Endothelial cell of umbilical vein (primary cell): ENCODE measurements at regions not wholly inside any gene's neighbourhood (a gene's known extent, or its start where the extent isn't known, plus 50 kb on each side); places are given as distances from the start of the nearest gene placed in this dataset.

ENCODE experiments used
- BruUV-seq: library from RNA; stranded (reverse); fragments of 400-500 nt; replicated peaks from 2 replicates; lab custom pipeline; 2021; lab: Mats Ljungman, UMichigan
- CTCF ChIA-PET: fragments of 300-600, 350-600 bp; sonication (Branson Sonifier 250); formaldehyde crosslinking; loops from one replicate; lab custom pipeline; 2021; ENCODE audit warnings: antibody characterized with exemption, inconsistent platforms; lab: Charles Lee
- POLR2A ChIA-PET: fragments of 300-600, 350-600 bp; sonication (Branson Sonifier 250); formaldehyde crosslinking; loops from one replicate; lab custom pipeline; 2021; ENCODE audit warnings: antibody characterized with exemption, inconsistent platforms; lab: Charles Lee
- DNase-seq: peaks from one replicate; pipeline ENCODE4 v3.0.0-alpha.2; 2011; ENCODE audit warnings: low read depth, low spot score
- FAIRE-seq: peaks from 2 replicates; lab custom pipeline; 2011; peaks lifted over from hg19 to GRCh38; lab: Jason Lieb, UNC
- H2AFZ ChIP-seq: 2 replicates; pipeline ENCODE4 v1.6.0; 2012; ENCODE audit warnings: low read depth, low read length, control low read depth, inconsistent platforms
- H3K27ac ChIP-seq: 2 replicates; pipeline ENCODE4 v1.5.1; 2011; ENCODE audit warnings: low read depth, mild to moderate bottlenecking, control low read depth, low read length, moderate library complexity; ENCODE audit not compliant: insufficient read depth
- H3K27me3 ChIP-seq, 2 experiments: 2 replicates each; pipeline versions ENCODE4 v1.6.0 to v1.6.1; 2011; ENCODE audit warnings: low read length in 2 of 2, mixed read lengths in 1 of 2; ENCODE audit not compliant: control insufficient read depth in 2 of 2, insufficient read depth in 2 of 2
- H3K36me3 ChIP-seq, 2 experiments: 2 replicates in 1 of 2; 3 replicates in 1 of 2; pipeline ENCODE4 v1.5.1; 2011; ENCODE audit warnings: low read length in 2 of 2, mild to moderate bottlenecking in 1 of 2, moderate library complexity in 1 of 2; ENCODE audit not compliant: control insufficient read depth in 2 of 2, insufficient read depth in 2 of 2; ENCODE audit errors: extremely low read depth in 1 of 2
- H3K4me1 ChIP-seq: 3 replicates; pipeline ENCODE4 v1.5.1; 2011; ENCODE audit warnings: mild to moderate bottlenecking, low read length; ENCODE audit not compliant: control insufficient read depth, insufficient read depth; ENCODE audit errors: extremely low read depth
- H3K4me2 ChIP-seq: 2 replicates; pipeline ENCODE4 v1.6.1; 2011; ENCODE audit warnings: low read length, control low read depth, mixed read lengths; ENCODE audit not compliant: insufficient read depth
- H3K4me3 ChIP-seq, 3 experiments: fragments of 200-600 bp in 1 of 3; sonication (generic), shearing (Covaris generic) in 1 of 3; replicated peaks in 1 of 3; 2 replicates each; pipeline ENCODE4 v1.5.1; 2011 to 2016; ENCODE audit warnings: control low read depth in 3 of 3, low read length in 3 of 3, mild to moderate bottlenecking in 2 of 3, inconsistent platforms in 1 of 3, low read depth in 1 of 3, moderate library complexity in 1 of 3; ENCODE audit not compliant: insufficient read depth in 1 of 3
- H3K79me2 ChIP-seq: 2 replicates; pipeline ENCODE4 v1.6.0; 2012; ENCODE audit warnings: low read length, inconsistent platforms; ENCODE audit not compliant: control insufficient read depth, insufficient read depth
- H3K9ac ChIP-seq: replicated peaks from 2 replicates; pipeline ENCODE3; 2011; ENCODE audit warnings: low read length, control low read depth; ENCODE audit not compliant: insufficient read depth; ENCODE audit errors: extremely low read depth
- H3K9me1 ChIP-seq: replicated peaks from 3 replicates; pipeline ENCODE4 v1.6.0; 2011; ENCODE audit warnings: mild to moderate bottlenecking, low read length; ENCODE audit not compliant: control insufficient read depth, insufficient read depth; ENCODE audit errors: extremely low read depth
- H3K9me3 ChIP-seq: replicated peaks from 2 replicates; pipeline ENCODE4 v1.5.1; 2012; ENCODE audit warnings: low read length, inconsistent platforms; ENCODE audit not compliant: control insufficient read depth, insufficient read depth
- H4K20me1 ChIP-seq: replicated peaks from 2 replicates; pipeline ENCODE3; 2011; ENCODE audit warnings: mild to moderate bottlenecking, low read length; ENCODE audit not compliant: control insufficient read depth, insufficient read depth; ENCODE audit errors: extremely low read depth
- EZH2 ChIP-seq: IDR thresholded peaks from 2 replicates; pipeline ENCODE4 v1.6.1; 2012; ENCODE audit warnings: borderline replicate concordance, low read depth, mild to moderate bottlenecking, moderate library complexity, low read length, inconsistent platforms; ENCODE audit not compliant: severe bottlenecking
- GATA2 ChIP-seq: IDR thresholded peaks from 2 replicates; pipeline ENCODE4 v1.7.0; 2011; ENCODE audit warnings: low read depth, mild to moderate bottlenecking, moderate library complexity, mixed read lengths, low read length; ENCODE audit not compliant: insufficient read length, insufficient read depth
- MYC ChIP-seq: IDR thresholded peaks from one replicate; pipeline ENCODE4 v1.6.1; 2011; ENCODE audit warnings: mild to moderate bottlenecking, low read depth, low read length
- POLR2A ChIP-seq: IDR thresholded peaks from 2 replicates; pipeline ENCODE4 v1.6.1; 2012; ENCODE audit warnings: low read depth, mild to moderate bottlenecking, control low read depth, low read length
- POLR2AphosphoS5 ChIP-seq: IDR thresholded peaks from 2 replicates; pipeline ENCODE4 v1.6.1; 2012; ENCODE audit warnings: low read depth, mild to moderate bottlenecking, control low read depth, low read length, moderate library complexity; ENCODE audit not compliant: insufficient read depth
- dilution Hi-C: fragments of 300-500 bp; cut with MboI; formaldehyde crosslinking; loops from one replicate; pipeline ENCODE4 v1.15.0; 2019; ENCODE audit warnings: low sequenced_read_pairs; ENCODE audit not compliant: extremely low pct_ligation_motif_present
- intact Hi-C: fragments of 100-400 bp; cut with micrococcal nuclease; formaldehyde crosslinking; loops from one replicate; pipeline ENCODE4 v1.10.0; 2022
- TF ChIP-seq, protein P1 (sequence below), 2 donors: IDR thresholded peaks; 1 replicate in 1 of 2; 2 replicates in 1 of 2; pipeline ENCODE4 v1.5.1; 2011; ENCODE audit warnings: low read length in 2 of 2, mild to moderate bottlenecking in 2 of 2, moderate library complexity in 2 of 2, control low read depth in 1 of 2, inconsistent platforms in 1 of 2, low read depth in 1 of 2; ENCODE audit not compliant: insufficient read depth in 1 of 2; ENCODE audit errors: extremely low read depth in 1 of 2

DNA sequence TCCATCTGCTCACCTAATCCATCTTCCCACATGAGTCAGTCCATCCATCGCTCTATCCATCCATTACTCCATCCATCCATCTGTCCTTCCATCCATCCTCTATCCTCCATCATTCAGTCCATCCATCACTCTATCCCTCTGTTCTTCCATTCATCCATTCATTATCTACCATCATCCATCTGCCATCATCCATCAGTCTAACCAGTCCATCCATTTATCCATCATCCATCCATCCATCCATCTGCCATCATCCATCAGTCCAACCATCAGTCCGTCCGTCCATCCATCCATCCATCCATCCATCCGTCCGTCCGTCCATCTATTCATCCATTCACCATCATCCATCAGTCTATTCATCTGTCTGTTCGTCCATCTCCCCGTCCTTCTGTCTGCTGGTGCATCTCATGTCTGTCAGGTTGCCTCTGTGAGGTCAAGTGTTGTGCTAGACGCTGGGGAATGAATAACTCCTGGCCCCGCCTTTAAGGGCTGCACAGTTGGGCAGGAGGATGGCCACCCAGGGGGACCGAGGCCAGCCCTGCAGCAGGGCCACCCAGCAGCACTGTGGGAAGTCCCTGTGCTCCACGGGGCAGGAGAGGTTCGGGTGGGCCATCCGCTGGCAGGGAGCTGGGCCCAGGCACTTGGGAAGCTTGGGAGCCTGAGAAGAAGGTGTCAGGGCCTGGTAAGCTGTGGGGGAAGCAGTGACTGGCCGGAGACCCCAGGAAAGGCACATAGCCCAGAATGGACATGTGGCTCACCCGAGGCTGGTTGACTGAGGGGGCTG lies 137.1 kb downstream of the CTTN start:
- Histone ChIP-seq H3K4me2 (no peak overlapping the region), H4K20me1 (no peaks in the 10 kb centered on the region), H3K9me3 (no peaks in the 10 kb centered on the region), H3K79me2 (no peaks in the 10 kb centered on the region), H3K9ac (no peak overlapping the region), H3K4me1 (no peaks in the 10 kb centered on the region), H3K4me3 (no peak overlapping the region), H3K27ac (no peak overlapping the region), H2AFZ (no peak overlapping the region), H3K36me3 (no peaks in the 10 kb centered on the region), H3K9me1 (no peaks in the 10 kb centered on the region), H3K27me3 (no peaks in the 10 kb centered on the region)
- no TSS peak for BruUV-seq
- FAIRE-seq, result no peak
- DNase-seq, result no peak
- POLR2A ChIA-PET, result no interaction called here
- TF ChIP-seq, protein P1, sequence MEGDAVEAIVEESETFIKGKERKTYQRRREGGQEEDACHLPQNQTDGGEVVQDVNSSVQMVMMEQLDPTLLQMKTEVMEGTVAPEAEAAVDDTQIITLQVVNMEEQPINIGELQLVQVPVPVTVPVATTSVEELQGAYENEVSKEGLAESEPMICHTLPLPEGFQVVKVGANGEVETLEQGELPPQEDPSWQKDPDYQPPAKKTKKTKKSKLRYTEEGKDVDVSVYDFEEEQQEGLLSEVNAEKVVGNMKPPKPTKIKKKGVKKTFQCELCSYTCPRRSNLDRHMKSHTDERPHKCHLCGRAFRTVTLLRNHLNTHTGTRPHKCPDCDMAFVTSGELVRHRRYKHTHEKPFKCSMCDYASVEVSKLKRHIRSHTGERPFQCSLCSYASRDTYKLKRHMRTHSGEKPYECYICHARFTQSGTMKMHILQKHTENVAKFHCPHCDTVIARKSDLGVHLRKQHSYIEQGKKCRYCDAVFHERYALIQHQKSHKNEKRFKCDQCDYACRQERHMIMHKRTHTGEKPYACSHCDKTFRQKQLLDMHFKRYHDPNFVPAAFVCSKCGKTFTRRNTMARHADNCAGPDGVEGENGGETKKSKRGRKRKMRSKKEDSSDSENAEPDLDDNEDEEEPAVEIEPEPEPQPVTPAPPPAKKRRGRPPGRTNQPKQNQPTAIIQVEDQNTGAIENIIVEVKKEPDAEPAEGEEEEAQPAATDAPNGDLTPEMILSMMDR (IDR thresholded peaks at IDR 0.05; ENCODE audit: extremely low read depth in 1 of 2, insufficient read depth in 1 of 2, low read depth in 1 of 2, low read length in 2 of 2), result no peak
- TF ChIP-seq EZH2 (no peak), GATA2 (no peak), POLR2AphosphoS5 (no peak), MYC (no peak), POLR2A (no peak)
- dilution Hi-C loops (no loop called here), intact Hi-C loops (no loop called here)
- CTCF ChIA-PET, result no interaction called here
